ENCODE measurements at regions not wholly inside any gene's neighbourhood (a gene's known extent, or its start where the extent isn't known, plus 50 kb on each side); places are given as distances from the start of the nearest gene placed in this dataset.

- in situ Hi-C loops (cut with MboI; ENCODE audit: low sequenced_read_pairs): no loop called here
These were observed 188.9 kb downstream of the ZNF648 start for GRCh38 chr1:181872562-181872961.

- in situ Hi-C loops (cut with MboI; ENCODE audit: low sequenced_read_pairs): no loop called here
These were observed 197.8 kb downstream of the ZNF648 start for GRCh38 chr1:181863736-181864135.

GRCh38 chr1:181863006-181863405, 198.5 kb downstream of the ZNF648 start:
- in situ Hi-C loops (cut with MboI; ENCODE audit: low sequenced_read_pairs): no loop called here

GRCh38 chr1:181858135-181858534, 203.4 kb downstream of the ZNF648 start:
- in situ Hi-C loops (cut with MboI; ENCODE audit: low sequenced_read_pairs): no loop called here

Data from HL-60/S4 treated with retinoic acid at 250 ng/mL for 4 days and 3 days (cell line).